ENCODE measurements at regions not wholly inside any gene's neighbourhood (a gene's known extent, or its start where the extent isn't known, plus 50 kb on each side); places are given as distances from the start of the nearest gene placed in this dataset.

- ATAC-seq (no peak), DNase-seq (no peak)
- no peak overlapping the region for H3K27ac Mint-ChIP-seq
- Histone ChIP-seq H3K4me3 (ENCODE audit: low read length) (no peak overlapping the region), H3K27me3 (ENCODE audit: control insufficient read depth, insufficient read depth, low read length) (no peaks in the 10 kb centered on the region), H3K36me3 (ENCODE audit: control insufficient read depth, insufficient read depth, low read length) (no peaks in the 10 kb centered on the region), H3K27ac (ENCODE audit: low read length) (no peak overlapping the region), H3K4me1 (ENCODE audit: control insufficient read depth, insufficient read depth, low read length) (no peaks in the 10 kb centered on the region), H3K9me3 (ENCODE audit: control insufficient read depth, insufficient read depth, low read length) (no peaks in the 10 kb centered on the region)
- no peaks in the 10 kb centered on the region for H3K36me3 Mint-ChIP-seq
- H3K9me3 Mint-ChIP-seq, result no peaks in the 10 kb centered on the region
- H3K4me1 Mint-ChIP-seq, result peaks cover 8 to 17% of the 10 kb centered on the region in 2 donors
- 93% methylated on average over 10 of the region's 10 CpGs for WGBS (ENCODE audit: insufficient coverage)
- no peaks in the 10 kb centered on the region for H3K27me3 Mint-ChIP-seq (ENCODE audit: low read depth in 2 of 2)
- no peak for TF ChIP-seq CTCF (IDR thresholded peaks at IDR 0.05)
- no peak overlapping the region for H3K4me3 Mint-ChIP-seq
- intact Hi-C loops (cut with micrococcal nuclease), result no loop called here
Measured at GRCh38 chr9:129467004-129467588, 153.8 kb downstream of the C9orf50 start.

GRCh38 chr9:129465834-129466535 lies 154.9 kb downstream of the C9orf50 start:
- Histone ChIP-seq H3K36me3 (ENCODE audit: control insufficient read depth, insufficient read depth, low read length) (no peaks in the 10 kb centered on the region), H3K4me3 (ENCODE audit: low read length) (no peak overlapping the region), H3K27ac (ENCODE audit: low read length) (no peak overlapping the region), H3K9me3 (ENCODE audit: control insufficient read depth, insufficient read depth, low read length) (no peaks in the 10 kb centered on the region), H3K4me1 (ENCODE audit: control insufficient read depth, insufficient read depth, low read length) (peaks cover 4% of the 10 kb centered on the region), H3K27me3 (ENCODE audit: control insufficient read depth, insufficient read depth, low read length) (no peaks in the 10 kb centered on the region)
- Mint-ChIP-seq H3K36me3 (no peaks in the 10 kb centered on the region), H3K27ac (no peak overlapping the region), H3K9me3 (no peaks in the 10 kb centered on the region), H3K27me3 (ENCODE audit: low read depth in 2 of 2) (no peaks in the 10 kb centered on the region), H3K4me3 (no peak overlapping the region), H3K4me1 (peaks cover 8 to 17% of the 10 kb centered on the region in 2 donors)
- WGBS (ENCODE audit: insufficient coverage), result 87% methylated on average over 14 of the region's 14 CpGs
- intact Hi-C loops (cut with micrococcal nuclease), result no loop called here
- no peak for DNase-seq
- no peak for TF ChIP-seq CTCF (IDR thresholded peaks at IDR 0.05)
- ATAC-seq, result no peak

- H3K9me3 Mint-ChIP-seq, result no peaks in the 10 kb centered on the region
- Histone ChIP-seq H3K4me3 (ENCODE audit: low read length) (no peak overlapping the region), H3K27ac (ENCODE audit: low read length) (no peak overlapping the region), H3K27me3 (ENCODE audit: control insufficient read depth, insufficient read depth, low read length) (no peaks in the 10 kb centered on the region), H3K36me3 (ENCODE audit: control insufficient read depth, insufficient read depth, low read length) (no peaks in the 10 kb centered on the region), H3K9me3 (ENCODE audit: control insufficient read depth, insufficient read depth, low read length) (no peaks in the 10 kb centered on the region), H3K4me1 (ENCODE audit: control insufficient read depth, insufficient read depth, low read length) (peaks cover 10% of the 10 kb centered on the region)
- WGBS (ENCODE audit: insufficient coverage), result 64% methylated on average over 22 of the region's 22 CpGs
- no peak for ATAC-seq
- no peak overlapping the region for H3K4me3 Mint-ChIP-seq
- no peak for DNase-seq
- intact Hi-C loops (cut with micrococcal nuclease), result no loop called here
- peak overlapping the region in 1 of 2 donors; percentile 65 for H3K27ac Mint-ChIP-seq
- H3K4me1 Mint-ChIP-seq, result peaks cover 8 to 23% of the 10 kb centered on the region in 2 donors
- no peaks in the 10 kb centered on the region for H3K36me3 Mint-ChIP-seq
- no peak for TF ChIP-seq CTCF (IDR thresholded peaks at IDR 0.05)
- H3K27me3 Mint-ChIP-seq (ENCODE audit: low read depth in 2 of 2), result no peaks in the 10 kb centered on the region
Measured at GRCh38 chr9:129464972-129465833, 155.7 kb downstream of the C9orf50 start.

Data from natural killer cell (primary cell).